Osteoblast (primary cell): ENCODE measurements at regions not wholly inside any gene's neighbourhood (a gene's known extent, or its start where the extent isn't known, plus 50 kb on each side); places are given as distances from the start of the nearest gene placed in this dataset.

Experiments
- DNase-seq: peaks from one replicate; pipeline ENCODE4 v3.0.0; 2011; ENCODE audit warnings: low spot score, mixed read lengths; ENCODE audit not compliant: insufficient read length; ENCODE audit errors: missing footprints
- H2AFZ ChIP-seq: 2 replicates; pipeline ENCODE4 v1.6.0; 2011; ENCODE audit warnings: mild to moderate bottlenecking, low read length
- H3K27ac ChIP-seq: 2 replicates; pipeline ENCODE4 v1.5.1; 2011; ENCODE audit warnings: mild to moderate bottlenecking, low read depth, low read length, moderate library complexity
- H3K27me3 ChIP-seq: 2 replicates; pipeline ENCODE4 v1.6.0; 2012; ENCODE audit warnings: mild to moderate bottlenecking, control low read depth, inconsistent platforms, low read length, moderate library complexity; ENCODE audit not compliant: insufficient read depth
- H3K36me3 ChIP-seq: 2 replicates; pipeline ENCODE4 v1.5.1; 2011; ENCODE audit warnings: mild to moderate bottlenecking, low read length, control low read depth, moderate library complexity; ENCODE audit not compliant: insufficient read depth
- H3K4me1 ChIP-seq: 2 replicates; pipeline ENCODE4 v1.5.1; 2011; ENCODE audit warnings: mild to moderate bottlenecking, low read length, control low read depth, moderate library complexity; ENCODE audit not compliant: insufficient read depth
- H3K4me2 ChIP-seq: 2 replicates; pipeline ENCODE4 v1.6.0; 2011; ENCODE audit warnings: mild to moderate bottlenecking, low read length; ENCODE audit not compliant: insufficient read depth
- H3K4me3 ChIP-seq: fragments of 200-600 bp; sonication (generic); 3 replicates; pipeline ENCODE4 v1.5.1; 2012; ENCODE audit warnings: mild to moderate bottlenecking, low read length, inconsistent platforms; ENCODE audit not compliant: insufficient read depth
- H3K79me2 ChIP-seq: 2 replicates; pipeline ENCODE4 v1.6.0; 2012; ENCODE audit warnings: mild to moderate bottlenecking, low read length, control low read depth, inconsistent platforms; ENCODE audit not compliant: insufficient read depth
- H3K9me3 ChIP-seq: 2 replicates; pipeline ENCODE4 v1.5.1; 2011; ENCODE audit warnings: low read depth, low read length, control low read depth
- H4K20me1 ChIP-seq: 2 replicates; pipeline ENCODE4 v1.6.0; 2012; ENCODE audit warnings: mild to moderate bottlenecking, low read length, control low read depth; ENCODE audit not compliant: insufficient read depth
- CTCF ChIP-seq: IDR thresholded peaks from 2 replicates; pipeline ENCODE4 v1.5.1; 2011; ENCODE audit warnings: mild to moderate bottlenecking, low read depth, low read length, moderate library complexity; ENCODE audit errors: extremely low read depth

- Histone ChIP-seq H3K27ac (no peak overlapping the region), H3K27me3 (peaks cover 26% of the 10 kb centered on the region), H3K4me2 (no peak overlapping the region), H3K4me1 (no peaks in the 10 kb centered on the region), H3K79me2 (no peaks in the 10 kb centered on the region), H3K36me3 (no peaks in the 10 kb centered on the region), H2AFZ (no peak overlapping the region), H3K4me3 (no peak overlapping the region), H4K20me1 (no peaks in the 10 kb centered on the region), H3K9me3 (no peaks in the 10 kb centered on the region)
- DNase-seq = no peak
- TF ChIP-seq CTCF = no peak
Measured at GRCh38 chr22:22185844-22186499, 58.6 kb upstream of the VPREB1 start.

GRCh38 chr22:22185217-22185616 lies 59.4 kb upstream of the VPREB1 start:
- Histone ChIP-seq H3K9me3 (no peaks in the 10 kb centered on the region), H3K4me3 (no peak overlapping the region), H3K36me3 (no peaks in the 10 kb centered on the region), H3K4me1 (no peaks in the 10 kb centered on the region), H4K20me1 (no peaks in the 10 kb centered on the region), H3K27me3 (peaks cover 26% of the 10 kb centered on the region), H3K79me2 (no peaks in the 10 kb centered on the region), H3K27ac (no peak overlapping the region), H2AFZ (no peak overlapping the region), H3K4me2 (no peak overlapping the region)
- DNase-seq = no peak
- TF ChIP-seq CTCF = no peak

GRCh38 chr22:22184277-22184807 lies 60.2 kb upstream of the VPREB1 start:
- Histone ChIP-seq H3K27me3 (peaks cover 26% of the 10 kb centered on the region), H3K4me2 (no peak overlapping the region), H3K79me2 (no peaks in the 10 kb centered on the region), H3K4me1 (no peaks in the 10 kb centered on the region), H4K20me1 (no peaks in the 10 kb centered on the region), H3K4me3 (no peak overlapping the region), H3K27ac (no peak overlapping the region), H3K9me3 (no peaks in the 10 kb centered on the region), H3K36me3 (no peaks in the 10 kb centered on the region), H2AFZ (no peak overlapping the region)
- no peak for TF ChIP-seq CTCF
- no peak for DNase-seq

GRCh38 chr22:22182990-22183264 lies 61.7 kb upstream of the VPREB1 start:
- no peak for DNase-seq
- no peak overlapping the region for H3K27ac ChIP-seq
- no peaks in the 10 kb centered on the region for H3K9me3 ChIP-seq
- H2AFZ ChIP-seq = no peak overlapping the region
- no peak overlapping the region for H3K4me3 ChIP-seq
- H3K4me1 ChIP-seq = no peaks in the 10 kb centered on the region
- H4K20me1 ChIP-seq = no peaks in the 10 kb centered on the region
- TF ChIP-seq CTCF = no peak
- H3K36me3 ChIP-seq = no peaks in the 10 kb centered on the region
- no peak overlapping the region for H3K4me2 ChIP-seq
- H3K79me2 ChIP-seq = no peaks in the 10 kb centered on the region
- peaks cover 26% of the 10 kb centered on the region for H3K27me3 ChIP-seq
